ENCODE measurements at regions not wholly inside any gene's neighbourhood (a gene's known extent, or its start where the extent isn't known, plus 50 kb on each side); places are given as distances from the start of the nearest gene placed in this dataset.

DNA sequence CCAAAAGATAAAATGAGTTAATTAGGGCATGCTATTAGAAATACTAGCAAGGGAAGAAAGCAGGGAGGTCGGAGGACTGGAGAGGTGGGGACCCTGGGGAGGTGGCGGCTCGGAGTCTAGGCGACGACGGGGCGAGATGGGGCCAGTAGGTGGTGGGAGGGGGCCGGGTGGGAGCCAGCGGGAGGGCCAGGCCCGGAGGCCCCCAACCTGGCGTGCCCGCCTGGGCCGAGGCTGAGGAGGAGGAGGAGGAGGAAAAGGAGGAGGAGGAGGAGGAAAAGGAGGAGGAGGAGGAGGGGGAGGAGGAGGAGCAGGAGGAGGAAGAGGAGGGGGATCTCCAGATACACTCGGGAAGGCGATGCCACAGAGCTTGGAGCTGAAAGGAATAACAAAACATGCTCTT lies 426.2 kb downstream of the NR2F2 start:
- Mint-ChIP-seq H3K36me3 (peaks cover 3% of the 10 kb centered on the region; the same call in 1 of the 2 replicates), H3K27ac (no peak overlapping the region), H3K27me3 (ENCODE audit: low read depth) (no peaks in the 10 kb centered on the region), H3K9me3 (peaks cover 29% of the 10 kb centered on the region), H3K4me3 (no peak overlapping the region), H3K4me1 (no peaks in the 10 kb centered on the region)
- ATAC-seq (no peak), DNase-seq (ENCODE audit: low spot score) (no peak)
- no peak for TF ChIP-seq TCF7 (CRISPR knock-in tag; IDR thresholded peaks at IDR 0.05; ENCODE audit: low read depth)
- TF ChIP-seq, protein P1, sequence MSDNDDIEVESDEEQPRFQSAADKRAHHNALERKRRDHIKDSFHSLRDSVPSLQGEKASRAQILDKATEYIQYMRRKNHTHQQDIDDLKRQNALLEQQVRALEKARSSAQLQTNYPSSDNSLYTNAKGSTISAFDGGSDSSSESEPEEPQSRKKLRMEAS (CRISPR knock-in tag; IDR thresholded peaks at IDR 0.05), result no peak
- ChIA-PET CTCF (no interaction called here), POLR2A (no interaction called here)

DNA sequence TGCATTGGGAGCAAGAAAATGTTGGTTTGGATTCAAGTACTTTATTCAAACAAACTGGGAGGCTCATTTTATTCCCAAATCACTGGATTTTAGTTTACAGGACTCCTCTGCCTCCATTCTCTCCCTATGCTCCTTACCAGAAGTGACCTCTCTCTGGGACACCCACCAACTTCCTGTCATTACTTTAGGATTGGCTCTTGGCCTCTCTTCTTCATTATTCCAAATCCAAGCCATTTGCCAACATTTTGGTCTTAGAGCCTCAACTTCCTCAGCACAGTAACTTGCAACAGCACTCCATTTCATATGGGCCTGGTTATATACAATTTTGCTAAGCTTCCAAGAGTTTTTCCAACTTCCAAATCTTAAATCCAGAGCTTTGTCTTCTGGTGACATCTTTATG lies 432.1 kb downstream of the NR2F2 start:
- CTCF ChIA-PET, result no interaction called here
- Mint-ChIP-seq H3K27me3 (ENCODE audit: low read depth) (no peaks in the 10 kb centered on the region), H3K4me1 (peaks cover 3% of the 10 kb centered on the region; the same call in 1 of the 2 replicates), H3K4me3 (no peak overlapping the region), H3K27ac (no peak overlapping the region), H3K9me3 (peaks cover 21% of the 10 kb centered on the region), H3K36me3 (peaks cover 3% of the 10 kb centered on the region; the same call in 1 of the 2 replicates)
- DNase-seq (ENCODE audit: low spot score) (no peak), ATAC-seq (no peak)
- TF ChIP-seq, protein P2, sequence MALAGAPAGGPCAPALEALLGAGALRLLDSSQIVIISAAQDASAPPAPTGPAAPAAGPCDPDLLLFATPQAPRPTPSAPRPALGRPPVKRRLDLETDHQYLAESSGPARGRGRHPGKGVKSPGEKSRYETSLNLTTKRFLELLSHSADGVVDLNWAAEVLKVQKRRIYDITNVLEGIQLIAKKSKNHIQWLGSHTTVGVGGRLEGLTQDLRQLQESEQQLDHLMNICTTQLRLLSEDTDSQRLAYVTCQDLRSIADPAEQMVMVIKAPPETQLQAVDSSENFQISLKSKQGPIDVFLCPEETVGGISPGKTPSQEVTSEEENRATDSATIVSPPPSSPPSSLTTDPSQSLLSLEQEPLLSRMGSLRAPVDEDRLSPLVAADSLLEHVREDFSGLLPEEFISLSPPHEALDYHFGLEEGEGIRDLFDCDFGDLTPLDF (CRISPR knock-in tag; IDR thresholded peaks at IDR 0.05), result no peak
- TF ChIP-seq, protein P3, sequence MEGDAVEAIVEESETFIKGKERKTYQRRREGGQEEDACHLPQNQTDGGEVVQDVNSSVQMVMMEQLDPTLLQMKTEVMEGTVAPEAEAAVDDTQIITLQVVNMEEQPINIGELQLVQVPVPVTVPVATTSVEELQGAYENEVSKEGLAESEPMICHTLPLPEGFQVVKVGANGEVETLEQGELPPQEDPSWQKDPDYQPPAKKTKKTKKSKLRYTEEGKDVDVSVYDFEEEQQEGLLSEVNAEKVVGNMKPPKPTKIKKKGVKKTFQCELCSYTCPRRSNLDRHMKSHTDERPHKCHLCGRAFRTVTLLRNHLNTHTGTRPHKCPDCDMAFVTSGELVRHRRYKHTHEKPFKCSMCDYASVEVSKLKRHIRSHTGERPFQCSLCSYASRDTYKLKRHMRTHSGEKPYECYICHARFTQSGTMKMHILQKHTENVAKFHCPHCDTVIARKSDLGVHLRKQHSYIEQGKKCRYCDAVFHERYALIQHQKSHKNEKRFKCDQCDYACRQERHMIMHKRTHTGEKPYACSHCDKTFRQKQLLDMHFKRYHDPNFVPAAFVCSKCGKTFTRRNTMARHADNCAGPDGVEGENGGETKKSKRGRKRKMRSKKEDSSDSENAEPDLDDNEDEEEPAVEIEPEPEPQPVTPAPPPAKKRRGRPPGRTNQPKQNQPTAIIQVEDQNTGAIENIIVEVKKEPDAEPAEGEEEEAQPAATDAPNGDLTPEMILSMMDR (IDR thresholded peaks at IDR 0.05), result no peak
- TF ChIP-seq, protein P4, sequence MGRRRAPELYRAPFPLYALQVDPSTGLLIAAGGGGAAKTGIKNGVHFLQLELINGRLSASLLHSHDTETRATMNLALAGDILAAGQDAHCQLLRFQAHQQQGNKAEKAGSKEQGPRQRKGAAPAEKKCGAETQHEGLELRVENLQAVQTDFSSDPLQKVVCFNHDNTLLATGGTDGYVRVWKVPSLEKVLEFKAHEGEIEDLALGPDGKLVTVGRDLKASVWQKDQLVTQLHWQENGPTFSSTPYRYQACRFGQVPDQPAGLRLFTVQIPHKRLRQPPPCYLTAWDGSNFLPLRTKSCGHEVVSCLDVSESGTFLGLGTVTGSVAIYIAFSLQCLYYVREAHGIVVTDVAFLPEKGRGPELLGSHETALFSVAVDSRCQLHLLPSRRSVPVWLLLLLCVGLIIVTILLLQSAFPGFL (CRISPR knock-in tag; IDR thresholded peaks at IDR 0.05; ENCODE audit: borderline replicate concordance), result no peak
- no peak for TF ChIP-seq ELF4 (CRISPR knock-in tag; IDR thresholded peaks at IDR 0.05; ENCODE audit: low read depth)
- TF ChIP-seq, protein P5, sequence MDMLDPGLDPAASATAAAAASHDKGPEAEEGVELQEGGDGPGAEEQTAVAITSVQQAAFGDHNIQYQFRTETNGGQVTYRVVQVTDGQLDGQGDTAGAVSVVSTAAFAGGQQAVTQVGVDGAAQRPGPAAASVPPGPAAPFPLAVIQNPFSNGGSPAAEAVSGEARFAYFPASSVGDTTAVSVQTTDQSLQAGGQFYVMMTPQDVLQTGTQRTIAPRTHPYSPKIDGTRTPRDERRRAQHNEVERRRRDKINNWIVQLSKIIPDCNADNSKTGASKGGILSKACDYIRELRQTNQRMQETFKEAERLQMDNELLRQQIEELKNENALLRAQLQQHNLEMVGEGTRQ (CRISPR knock-in tag; IDR thresholded peaks at IDR 0.05), result no peak
- TF ChIP-seq, protein P6, sequence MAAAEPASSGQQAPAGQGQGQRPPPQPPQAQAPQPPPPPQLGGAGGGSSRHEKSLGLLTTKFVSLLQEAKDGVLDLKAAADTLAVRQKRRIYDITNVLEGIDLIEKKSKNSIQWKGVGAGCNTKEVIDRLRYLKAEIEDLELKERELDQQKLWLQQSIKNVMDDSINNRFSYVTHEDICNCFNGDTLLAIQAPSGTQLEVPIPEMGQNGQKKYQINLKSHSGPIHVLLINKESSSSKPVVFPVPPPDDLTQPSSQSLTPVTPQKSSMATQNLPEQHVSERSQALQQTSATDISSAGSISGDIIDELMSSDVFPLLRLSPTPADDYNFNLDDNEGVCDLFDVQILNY (CRISPR knock-in tag; IDR thresholded peaks at IDR 0.05), result no peak
- no peak for TF ChIP-seq HMGA2 (CRISPR knock-in tag; IDR thresholded peaks at IDR 0.05)
- TF ChIP-seq, protein P1 (CRISPR knock-in tag; IDR thresholded peaks at IDR 0.05), result no peak
- no peak for TF ChIP-seq OVOL2 (CRISPR knock-in tag; IDR thresholded peaks at IDR 0.05; ENCODE audit: borderline replicate concordance)
- TF ChIP-seq, protein P7, sequence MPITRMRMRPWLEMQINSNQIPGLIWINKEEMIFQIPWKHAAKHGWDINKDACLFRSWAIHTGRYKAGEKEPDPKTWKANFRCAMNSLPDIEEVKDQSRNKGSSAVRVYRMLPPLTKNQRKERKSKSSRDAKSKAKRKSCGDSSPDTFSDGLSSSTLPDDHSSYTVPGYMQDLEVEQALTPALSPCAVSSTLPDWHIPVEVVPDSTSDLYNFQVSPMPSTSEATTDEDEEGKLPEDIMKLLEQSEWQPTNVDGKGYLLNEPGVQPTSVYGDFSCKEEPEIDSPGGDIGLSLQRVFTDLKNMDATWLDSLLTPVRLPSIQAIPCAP (CRISPR knock-in tag; IDR thresholded peaks at IDR 0.05), result no peak
- TF ChIP-seq SP1 (CRISPR knock-in tag; conservative IDR thresholded peaks at IDR 0.05), result no peak
- TF ChIP-seq CBFB (CRISPR knock-in tag; IDR thresholded peaks at IDR 0.05; ENCODE audit: low read depth), result no peak
- TF ChIP-seq, protein P8, sequence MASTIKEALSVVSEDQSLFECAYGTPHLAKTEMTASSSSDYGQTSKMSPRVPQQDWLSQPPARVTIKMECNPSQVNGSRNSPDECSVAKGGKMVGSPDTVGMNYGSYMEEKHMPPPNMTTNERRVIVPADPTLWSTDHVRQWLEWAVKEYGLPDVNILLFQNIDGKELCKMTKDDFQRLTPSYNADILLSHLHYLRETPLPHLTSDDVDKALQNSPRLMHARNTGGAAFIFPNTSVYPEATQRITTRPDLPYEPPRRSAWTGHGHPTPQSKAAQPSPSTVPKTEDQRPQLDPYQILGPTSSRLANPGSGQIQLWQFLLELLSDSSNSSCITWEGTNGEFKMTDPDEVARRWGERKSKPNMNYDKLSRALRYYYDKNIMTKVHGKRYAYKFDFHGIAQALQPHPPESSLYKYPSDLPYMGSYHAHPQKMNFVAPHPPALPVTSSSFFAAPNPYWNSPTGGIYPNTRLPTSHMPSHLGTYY (CRISPR knock-in tag; IDR thresholded peaks at IDR 0.05), result no peak
- no peak for TF ChIP-seq RELA (CRISPR knock-in tag; IDR thresholded peaks at IDR 0.05; ENCODE audit: borderline replicate concordance)
- no peak for TF ChIP-seq ZNF671 (CRISPR knock-in tag; IDR thresholded peaks at IDR 0.05)
- TF ChIP-seq RORB (CRISPR knock-in tag; IDR thresholded peaks at IDR 0.05), result no peak
- no peak for TF ChIP-seq ZNF423 (CRISPR knock-in tag; IDR thresholded peaks at IDR 0.05)
- TF ChIP-seq NFE2L1 (CRISPR knock-in tag; IDR thresholded peaks at IDR 0.05), result no peak
- TF ChIP-seq, protein P9, sequence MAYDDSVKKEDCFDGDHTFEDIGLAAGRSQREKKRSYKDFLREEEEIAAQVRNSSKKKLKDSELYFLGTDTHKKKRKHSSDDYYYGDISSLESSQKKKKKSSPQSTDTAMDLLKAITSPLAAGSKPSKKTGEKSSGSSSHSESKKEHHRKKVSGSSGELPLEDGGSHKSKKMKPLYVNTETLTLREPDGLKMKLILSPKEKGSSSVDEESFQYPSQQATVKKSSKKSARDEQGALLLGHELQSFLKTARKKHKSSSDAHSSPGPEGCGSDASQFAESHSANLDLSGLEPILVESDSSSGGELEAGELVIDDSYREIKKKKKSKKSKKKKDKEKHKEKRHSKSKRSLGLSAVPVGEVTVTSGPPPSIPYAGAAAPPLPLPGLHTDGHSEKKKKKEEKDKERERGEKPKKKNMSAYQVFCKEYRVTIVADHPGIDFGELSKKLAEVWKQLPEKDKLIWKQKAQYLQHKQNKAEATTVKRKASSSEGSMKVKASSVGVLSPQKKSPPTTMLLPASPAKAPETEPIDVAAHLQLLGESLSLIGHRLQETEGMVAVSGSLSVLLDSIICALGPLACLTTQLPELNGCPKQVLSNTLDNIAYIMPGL (CRISPR knock-in tag; IDR thresholded peaks at IDR 0.05), result no peak
- TF ChIP-seq SMAD4 (CRISPR knock-in tag; IDR thresholded peaks at IDR 0.05), result no peak
- POLR2A ChIA-PET, result no interaction called here

All from WTC11 (cell line).